GM10847 (cell line): ENCODE measurements at regions not wholly inside any gene's neighbourhood (a gene's known extent, or its start where the extent isn't known, plus 50 kb on each side); places are given as distances from the start of the nearest gene placed in this dataset.
A peak's percentile ranks its signal among the peaks of the same experiment; 100 is the strongest.

Experiments used
- POLR2A ChIP-seq: IDR thresholded peaks from 2 replicates; pipeline ENCODE4 v1.6.1; 2011; ENCODE audit not compliant: insufficient read length; ENCODE audit errors: extremely low read depth

- TF ChIP-seq POLR2A, result no peak
Observed at GRCh38 chr1:59135761-59136255, 161.1 kb upstream of the FGGY start.

GRCh38 chr1:59136541-59137275 is 160.2 kb upstream of the FGGY start:
- no peak for TF ChIP-seq POLR2A

GRCh38 chr1:59137276-59137615 is 159.6 kb upstream of the FGGY start:
- TF ChIP-seq POLR2A, result no peak

GRCh38 chr1:59137968-59138367 is 158.9 kb upstream of the FGGY start:
- TF ChIP-seq POLR2A, result no peak

- TF ChIP-seq POLR2A, result no peak
Observed at GRCh38 chr1:59138402-59138801, 158.5 kb upstream of the FGGY start.

GRCh38 chr1:59139396-59139795 is 157.5 kb upstream of the FGGY start:
- TF ChIP-seq POLR2A, result no peak

- TF ChIP-seq POLR2A, result no peak
Observed at GRCh38 chr1:59141267-59141863, 155.5 kb upstream of the FGGY start.

GRCh38 chr1:59142311-59143132 is 154.4 kb upstream of the FGGY start:
- no peak for TF ChIP-seq POLR2A

- TF ChIP-seq POLR2A, result no peak
Observed at GRCh38 chr1:59143133-59143487, 153.8 kb upstream of the FGGY start.

GRCh38 chr1:59143811-59144210 is 153.1 kb upstream of the FGGY start:
- TF ChIP-seq POLR2A, result no peak

- TF ChIP-seq POLR2A, result no peak
Observed at GRCh38 chr1:59144959-59145358, 151.9 kb upstream of the FGGY start.

- TF ChIP-seq POLR2A, result no peak
Observed at GRCh38 chr1:59146056-59146455, 150.8 kb upstream of the FGGY start.

GRCh38 chr1:59146651-59147358 is 150.1 kb upstream of the FGGY start:
- peak; percentile 25 for TF ChIP-seq POLR2A

GRCh38 chr1:59149435-59149834 is 147.5 kb upstream of the FGGY start:
- TF ChIP-seq POLR2A, result no peak

GRCh38 chr1:59150577-59151386 is 146.1 kb upstream of the FGGY start:
- TF ChIP-seq POLR2A, result no peak

- TF ChIP-seq POLR2A, result no peak
Observed at GRCh38 chr1:59151387-59151761, 145.5 kb upstream of the FGGY start.
